ENCODE measurements at regions not wholly inside any gene's neighbourhood (a gene's known extent, or its start where the extent isn't known, plus 50 kb on each side); places are given as distances from the start of the nearest gene placed in this dataset.

- DNase-seq (ENCODE audit: low spot score), result no peak
Measured at GRCh38 chr7:155971180-155971770, 159.0 kb upstream of the SHH start.

- no peak for DNase-seq (ENCODE audit: low spot score)
Measured at GRCh38 chr7:155969192-155969929, 157.1 kb upstream of the SHH start.

GRCh38 chr7:155965010-155965409, 152.7 kb upstream of the SHH start:
- no peak for DNase-seq (ENCODE audit: low spot score)

DNA sequence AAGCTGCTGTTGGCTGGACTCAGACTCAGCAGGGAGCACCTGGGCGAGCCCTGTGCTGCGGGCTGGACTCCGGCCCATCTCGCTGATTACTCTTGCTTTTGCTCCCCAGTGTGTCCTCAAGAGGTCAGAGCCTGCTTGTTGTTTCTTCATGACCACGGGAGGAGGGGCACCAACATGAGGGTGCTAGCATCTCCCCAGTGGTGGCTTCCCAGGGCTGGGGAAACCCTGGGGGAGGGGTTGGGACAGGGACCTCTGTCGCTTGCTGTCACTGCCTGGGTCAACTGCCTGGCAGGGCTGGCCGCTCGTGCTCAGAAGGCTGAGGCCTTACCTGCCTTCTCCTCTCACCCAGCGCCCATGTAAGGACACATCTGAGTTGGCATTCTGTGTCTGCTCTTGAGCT, 152.3 kb upstream of the SHH start:
- no peak for DNase-seq (ENCODE audit: low spot score)

DNA sequence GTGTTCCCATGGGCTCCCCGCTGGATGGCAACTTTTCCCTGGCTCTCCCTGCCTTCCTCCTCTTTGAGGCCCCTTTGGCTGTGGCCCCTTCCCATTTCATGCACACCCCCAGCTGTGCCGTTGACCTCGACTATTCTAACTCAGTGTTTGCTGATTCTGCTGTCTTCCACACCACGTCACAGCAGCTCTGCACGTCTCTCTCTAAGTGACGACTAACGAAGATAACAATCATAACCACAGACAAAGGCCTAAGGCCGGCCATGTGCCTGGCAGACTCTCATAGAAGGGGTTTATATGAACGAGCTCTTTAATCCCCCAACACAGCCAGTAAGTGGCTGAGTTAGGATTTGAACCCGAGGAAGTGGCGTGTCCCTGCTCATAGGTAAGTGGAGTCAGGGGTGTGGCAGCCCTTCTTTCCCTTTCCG, 151.5 kb upstream of the SHH start:
- DNase-seq (ENCODE audit: low spot score), result no peak

DNA sequence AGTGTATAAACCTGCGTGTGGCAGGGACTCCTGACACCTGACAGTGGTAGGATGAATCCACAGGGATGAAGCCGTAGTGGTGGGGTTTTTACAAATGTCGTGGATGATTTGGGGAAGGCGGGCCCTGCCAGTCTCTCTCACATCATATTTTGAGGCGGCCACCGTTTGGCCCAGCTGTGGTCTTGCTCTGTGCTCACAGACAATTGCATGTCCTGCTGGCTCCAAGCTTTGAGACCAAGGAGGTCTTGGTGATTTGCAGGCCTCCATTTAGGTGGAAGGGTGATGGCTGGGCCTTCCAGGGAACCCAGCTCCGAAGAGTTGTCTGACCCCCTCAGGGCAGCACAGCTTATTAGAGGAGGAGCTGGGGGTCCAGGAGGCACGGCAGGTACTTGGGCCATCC, 151.1 kb upstream of the SHH start:
- DNase-seq (ENCODE audit: low spot score), result no peak

DNA sequence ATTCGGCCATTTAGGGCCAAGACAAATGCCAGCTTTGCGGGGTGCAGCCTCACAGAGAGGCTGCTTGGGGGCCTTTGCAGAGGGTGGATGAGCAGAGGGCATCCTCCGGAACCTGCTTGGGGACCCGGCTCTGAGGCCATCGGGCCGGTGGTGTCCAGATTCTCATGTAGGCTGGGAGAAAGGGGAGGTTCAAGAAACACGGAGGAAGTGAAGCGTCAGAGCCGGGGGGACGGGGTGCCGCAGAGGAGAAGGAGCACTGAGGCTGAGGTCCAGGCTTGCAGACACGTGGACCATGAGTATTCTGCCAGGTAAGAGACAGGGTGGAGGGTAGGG, 150.7 kb upstream of the SHH start:
- DNase-seq (ENCODE audit: low spot score), result no peak

GRCh38 chr7:155962191-155962967, 150.1 kb upstream of the SHH start:
- DNase-seq (ENCODE audit: low spot score), result no peak

DNA sequence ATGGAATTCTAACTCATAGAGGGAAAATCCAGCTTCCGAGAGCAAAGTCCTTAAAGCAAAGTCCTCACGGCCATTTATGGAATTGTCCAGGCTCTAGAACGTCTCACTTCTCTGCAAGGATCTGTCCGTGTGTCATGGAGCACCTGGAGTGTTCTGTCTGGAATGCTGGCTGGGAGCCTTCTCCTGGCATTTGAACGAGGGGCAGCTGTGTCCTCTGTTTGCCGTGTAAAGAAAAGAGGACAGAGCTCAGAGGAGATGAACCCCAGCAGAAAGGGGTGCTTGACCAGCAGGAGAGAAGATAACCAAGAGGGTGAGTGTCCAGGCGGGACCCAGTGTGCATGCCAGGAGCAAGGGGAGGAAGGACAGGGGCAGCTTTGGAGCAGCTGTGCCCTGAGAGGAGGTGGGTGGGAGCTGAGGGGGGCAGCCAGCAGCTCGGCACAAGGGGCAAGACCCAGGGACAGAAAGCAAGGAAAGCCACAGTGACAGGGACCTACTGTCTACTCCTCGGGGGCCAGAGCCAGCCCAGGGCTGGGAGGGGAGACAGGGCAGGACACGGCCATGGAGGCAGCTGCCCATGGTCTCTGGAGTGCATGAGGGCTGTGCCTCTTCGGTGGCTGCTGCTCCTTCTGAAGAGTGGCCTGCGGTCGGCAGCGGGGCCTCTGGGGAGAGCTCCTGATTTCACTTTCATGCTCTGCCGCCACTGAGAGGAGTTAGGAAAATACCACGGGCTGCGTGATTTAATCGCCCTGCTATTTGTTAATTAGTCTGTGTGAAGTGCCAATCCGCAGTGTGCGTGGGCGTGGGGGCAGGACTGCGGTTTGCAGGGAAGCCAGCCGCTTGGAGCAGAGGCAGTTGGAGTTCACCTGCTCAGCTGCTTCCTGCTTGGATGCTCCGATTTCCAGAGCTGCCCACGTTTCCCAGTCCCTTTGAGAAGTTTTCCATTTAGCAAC, 149.3 kb upstream of the SHH start:
- no peak for DNase-seq (ENCODE audit: low spot score)

GRCh38 chr7:155959894-155960293, 147.6 kb upstream of the SHH start:
- DNase-seq (ENCODE audit: low spot score), result no peak

GRCh38 chr7:155956977-155957376, 144.7 kb upstream of the SHH start:
- no peak for DNase-seq (ENCODE audit: low spot score)

DNA sequence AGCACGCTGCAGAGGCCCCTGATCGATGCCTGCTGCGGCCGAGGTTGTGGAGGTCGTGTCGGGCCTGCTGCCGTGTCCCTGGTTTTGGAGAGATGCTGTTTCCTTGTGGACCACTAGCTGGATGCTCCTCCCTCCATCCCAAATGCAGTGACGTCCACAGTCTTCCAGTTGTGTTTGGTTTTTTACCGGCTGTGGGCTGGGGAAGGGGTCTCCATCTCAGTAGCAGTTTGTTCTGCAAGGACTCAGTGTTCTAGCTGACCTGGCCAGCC, 143.0 kb upstream of the SHH start:
- no peak for DNase-seq (ENCODE audit: low spot score)

DNA sequence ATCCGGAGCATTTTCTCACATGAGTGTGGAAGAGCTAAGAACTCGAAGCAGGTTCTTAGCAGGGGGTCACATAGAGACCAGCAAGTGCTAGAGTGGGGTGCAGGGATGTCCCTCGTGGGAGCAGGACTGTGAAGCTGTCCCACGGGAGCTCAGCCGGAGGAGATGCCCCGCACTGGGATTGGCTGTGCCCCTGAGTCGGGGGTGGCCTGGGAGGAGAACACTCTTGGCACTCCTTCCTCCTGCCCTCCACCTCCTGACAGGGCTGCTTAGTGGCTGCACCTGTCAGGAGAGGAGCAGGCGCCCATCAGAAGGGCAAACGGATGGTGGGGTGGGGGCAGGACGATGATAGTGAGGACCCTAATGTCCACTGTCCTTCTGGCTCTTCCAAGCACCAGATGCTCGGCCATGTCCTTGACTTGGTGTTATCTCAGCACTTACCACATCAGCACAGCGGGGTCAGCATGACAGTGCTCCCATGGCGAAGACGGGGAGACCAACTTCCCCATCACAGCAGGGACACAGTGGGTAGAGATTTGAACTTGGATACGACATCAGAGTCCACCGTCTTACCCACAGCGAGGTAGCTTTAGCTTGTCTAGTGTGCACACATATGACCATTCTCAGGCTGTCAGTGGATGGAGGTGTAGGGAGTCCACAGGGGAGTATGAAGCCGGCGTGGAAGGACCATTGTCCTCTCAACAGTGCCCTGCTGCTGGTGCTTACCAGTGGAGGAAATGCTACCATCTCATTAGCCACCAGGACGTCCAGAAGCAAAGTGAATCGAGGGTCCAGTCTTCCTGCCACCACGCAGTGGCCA, 142.5 kb upstream of the SHH start:
- DNase-seq (ENCODE audit: low spot score), result no peak

DNA sequence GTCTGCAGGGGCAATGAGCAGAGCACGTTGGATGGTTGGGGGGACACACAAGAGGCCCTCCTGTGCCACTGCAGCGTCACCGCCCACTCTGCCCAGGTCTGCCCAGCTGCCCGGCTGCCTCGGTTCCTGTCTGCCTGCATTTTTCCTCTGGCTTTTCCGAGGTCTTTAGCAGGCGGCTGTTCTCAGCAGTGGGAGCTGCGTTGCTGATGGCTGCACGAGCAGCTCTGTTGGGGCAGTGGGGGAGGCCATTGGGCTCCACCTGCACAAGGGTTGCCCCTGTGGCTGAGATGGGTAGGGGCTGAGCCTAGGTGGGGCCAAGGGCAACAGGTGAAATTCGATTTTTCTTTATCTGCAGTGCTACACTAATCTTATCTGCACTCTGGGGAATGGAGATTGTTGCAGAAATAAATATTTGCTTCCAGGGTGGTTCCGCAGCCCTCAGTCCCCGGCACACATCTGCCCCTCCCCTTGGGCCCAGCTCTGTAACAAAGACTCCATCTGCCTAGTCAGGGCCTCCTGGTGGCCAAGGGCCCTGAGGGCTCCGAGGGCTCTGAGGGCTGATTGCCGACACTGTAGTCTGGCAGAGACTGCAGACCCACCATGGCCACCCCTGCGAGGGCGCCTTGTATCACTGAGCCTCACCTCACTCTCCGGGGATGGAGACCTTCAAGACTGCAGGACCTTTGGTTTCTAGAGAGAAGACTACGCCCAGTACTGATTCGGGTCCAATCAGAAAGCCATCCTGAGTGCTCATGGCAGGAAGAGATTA, 141.7 kb upstream of the SHH start:
- no peak for DNase-seq (ENCODE audit: low spot score)

DNA sequence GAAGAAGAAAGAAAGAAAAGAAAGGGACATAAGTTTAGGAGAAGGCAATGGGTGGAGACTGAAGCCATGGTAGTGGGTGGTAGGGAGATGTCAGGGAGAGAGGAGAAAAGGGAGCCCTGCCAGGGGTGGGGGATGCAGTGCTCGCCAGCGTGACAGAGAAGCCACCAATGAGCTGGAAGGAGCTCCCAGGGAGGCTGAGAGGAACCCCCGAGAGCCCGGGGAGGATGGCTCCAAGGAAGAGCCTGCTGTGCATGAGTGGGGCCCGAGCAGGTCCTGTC, 141.2 kb upstream of the SHH start:
- DNase-seq (ENCODE audit: low spot score), result no peak

- no peak for DNase-seq (ENCODE audit: low spot score)
Measured at GRCh38 chr7:155951554-155952158, 139.4 kb upstream of the SHH start.

DNA sequence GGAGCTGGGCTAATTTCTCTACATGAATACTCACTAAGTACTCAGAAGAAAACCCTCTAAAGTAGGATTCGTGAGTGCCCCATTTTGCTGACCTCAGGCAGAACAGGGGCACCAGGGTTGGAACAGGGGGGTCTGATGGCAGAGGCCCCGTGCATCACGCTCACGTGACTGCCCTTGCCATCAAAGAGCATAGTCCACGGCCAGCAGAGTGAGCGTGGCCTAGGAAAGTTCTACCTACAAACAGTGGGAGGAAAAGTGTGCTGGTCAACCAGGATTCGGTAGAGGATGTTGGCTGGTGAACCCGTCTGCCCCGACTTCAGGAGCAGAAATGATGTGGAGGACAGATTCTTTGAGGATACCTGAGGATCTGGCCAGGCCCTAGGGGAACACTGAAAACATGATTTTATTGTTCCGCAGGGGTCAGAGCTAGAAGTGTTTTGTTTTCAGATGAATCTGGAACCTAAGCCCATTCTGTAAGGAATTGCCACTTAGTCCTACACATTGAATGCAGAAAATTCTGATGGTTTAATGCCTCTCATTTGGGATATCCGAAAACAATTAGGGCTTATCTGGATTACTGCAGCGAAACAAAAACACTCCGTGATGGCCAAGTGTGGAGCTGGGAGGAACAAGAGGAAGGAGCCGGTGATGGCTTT, 138.8 kb upstream of the SHH start:
- no peak for DNase-seq (ENCODE audit: low spot score)

DNA sequence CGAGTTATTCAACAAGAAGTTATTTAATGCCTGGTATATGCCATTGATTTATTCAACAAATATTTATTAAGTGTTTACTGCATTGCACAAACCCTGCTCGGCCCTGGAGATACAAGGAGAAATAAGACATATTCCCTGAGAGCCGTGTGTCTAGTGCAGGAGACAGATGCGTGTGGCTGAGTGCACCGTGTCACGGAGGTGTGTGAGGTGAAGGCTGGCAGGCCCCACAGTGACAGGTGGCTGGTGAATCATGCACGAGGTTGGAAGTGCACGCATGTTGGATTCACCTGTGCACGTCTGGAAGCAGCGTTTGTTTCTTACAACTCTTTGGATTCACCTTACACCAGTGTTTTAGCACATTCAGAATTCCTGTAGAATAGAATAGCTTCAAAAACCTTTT, 136.6 kb upstream of the SHH start:
- no peak for DNase-seq (ENCODE audit: low spot score)

DNA sequence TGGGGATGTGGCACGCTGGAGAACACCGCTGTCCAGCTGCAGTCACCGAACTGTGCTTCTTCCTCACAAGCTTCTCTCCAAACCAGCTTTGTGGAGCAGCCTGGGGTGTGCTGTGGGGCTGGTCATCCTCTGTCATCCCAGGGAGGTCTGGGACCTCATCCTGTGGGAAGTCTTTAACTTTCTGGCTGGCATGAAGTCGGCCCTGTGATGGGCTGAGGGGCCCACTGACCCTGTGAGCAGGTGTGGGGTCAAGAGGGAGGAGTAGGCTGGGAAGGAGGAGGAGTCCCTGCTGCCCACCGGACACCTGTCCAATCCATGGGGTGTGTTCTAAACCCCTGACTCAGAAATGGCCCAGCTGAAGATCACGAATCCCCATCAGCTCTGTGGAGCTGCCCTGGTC, 136.2 kb upstream of the SHH start:
- no peak for DNase-seq (ENCODE audit: low spot score)

- DNase-seq (ENCODE audit: low spot score), result no peak
Measured at GRCh38 chr7:155947051-155947450, 134.8 kb upstream of the SHH start.

Data from iPS-NIHi11 (cell line).